ENCODE measurements at regions not wholly inside any gene's neighbourhood (a gene's known extent, or its start where the extent isn't known, plus 50 kb on each side); places are given as distances from the start of the nearest gene placed in this dataset.

DNA sequence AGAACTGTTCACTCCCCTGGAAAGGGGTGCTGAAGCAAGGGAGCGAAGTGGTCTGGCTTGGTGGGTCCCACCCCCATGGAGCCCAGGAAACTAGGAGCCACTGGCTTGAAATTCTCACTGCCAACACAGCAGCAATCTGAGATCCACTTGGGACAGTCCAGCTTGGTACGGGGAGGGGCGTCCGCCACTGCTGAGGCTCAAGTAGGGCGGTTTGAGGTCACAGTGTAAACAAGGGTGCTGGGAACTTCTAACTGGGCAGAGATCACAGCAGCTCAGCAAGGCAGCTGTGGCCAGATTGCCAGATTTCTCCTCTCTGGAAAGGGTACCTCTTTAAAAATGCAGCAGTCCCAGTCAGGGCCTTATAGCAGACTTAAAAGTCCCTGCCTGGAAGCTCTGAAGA is 53.9 kb upstream of the GALNTL6 start:
- no peak for DNase-seq

DNA sequence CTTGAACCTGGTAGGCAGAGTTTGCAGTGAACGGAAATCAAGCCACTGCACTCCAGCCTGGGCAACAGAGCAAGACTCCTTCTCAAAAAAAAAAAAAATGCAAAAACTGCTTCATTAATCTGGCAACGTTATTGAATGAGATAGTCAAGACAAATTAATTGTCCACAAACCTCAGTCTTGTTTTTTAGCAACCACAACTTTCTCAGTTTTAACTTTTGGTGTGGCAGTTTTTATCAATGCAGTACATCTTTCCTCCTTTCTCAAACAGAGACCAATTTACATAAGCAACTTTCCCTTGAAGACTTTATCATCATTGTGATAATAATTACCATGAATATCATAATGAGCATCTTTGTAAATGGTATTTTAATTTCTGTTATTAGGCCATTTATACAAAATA is 61.7 kb upstream of the GALNTL6 start:
- DNase-seq = no peak

DNA sequence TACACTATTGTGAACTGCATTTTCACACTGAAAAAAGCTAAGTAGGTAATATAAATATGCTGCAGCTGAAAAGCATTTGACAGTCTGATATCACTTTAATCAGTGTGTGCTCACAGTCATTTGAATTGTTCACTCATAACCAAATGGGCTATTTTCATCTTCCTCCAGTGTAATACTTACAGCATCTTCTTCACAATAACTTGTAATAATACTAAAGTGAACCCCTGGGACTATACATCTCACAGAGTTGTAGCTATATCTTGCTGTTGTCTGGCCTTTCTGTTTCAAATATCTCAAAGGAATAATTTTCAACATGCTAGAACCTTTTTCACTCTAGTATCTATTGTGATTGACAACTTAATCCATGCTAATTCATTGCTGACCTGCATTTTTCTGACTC is 66.8 kb upstream of the GALNTL6 start:
- DNase-seq = no peak

DNA sequence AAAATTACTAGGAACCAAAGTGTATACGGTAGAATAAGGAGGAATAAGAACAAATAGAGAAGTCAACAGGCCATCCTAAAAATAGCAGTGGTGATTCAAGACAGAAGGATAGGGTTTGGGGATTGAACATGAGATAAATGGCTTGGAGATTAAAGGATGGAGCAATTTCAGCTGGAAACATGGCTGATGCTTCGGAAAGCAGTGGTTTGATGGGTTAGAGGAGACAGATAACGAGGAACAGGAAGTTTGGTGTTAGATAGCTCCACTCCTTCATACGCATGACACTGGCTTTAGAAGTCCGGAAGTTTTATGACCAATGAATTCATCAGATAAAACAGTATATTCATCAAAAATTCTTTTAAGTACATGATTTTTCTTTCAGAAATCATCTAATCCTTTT is 70.8 kb upstream of the GALNTL6 start:
- no peak for DNase-seq

DNA sequence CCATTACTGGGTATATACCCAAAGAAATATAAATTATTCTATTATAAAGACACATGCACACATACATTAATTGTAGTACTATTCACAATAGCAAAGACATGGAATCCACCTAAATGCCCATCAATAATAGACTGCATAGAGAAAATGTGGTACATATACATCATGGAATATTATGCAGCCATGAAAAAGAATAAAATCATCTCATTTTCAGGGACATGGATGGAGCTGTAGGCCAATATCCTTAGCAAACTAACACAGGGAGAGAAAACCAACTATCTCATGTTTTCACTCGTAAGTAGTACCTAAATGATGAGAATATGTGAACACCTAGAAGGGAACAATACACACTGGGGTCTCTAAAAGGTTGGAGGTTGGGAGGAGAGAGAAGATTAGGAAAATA is 86.0 kb upstream of the GALNTL6 start:
- DNase-seq = no peak

DNA sequence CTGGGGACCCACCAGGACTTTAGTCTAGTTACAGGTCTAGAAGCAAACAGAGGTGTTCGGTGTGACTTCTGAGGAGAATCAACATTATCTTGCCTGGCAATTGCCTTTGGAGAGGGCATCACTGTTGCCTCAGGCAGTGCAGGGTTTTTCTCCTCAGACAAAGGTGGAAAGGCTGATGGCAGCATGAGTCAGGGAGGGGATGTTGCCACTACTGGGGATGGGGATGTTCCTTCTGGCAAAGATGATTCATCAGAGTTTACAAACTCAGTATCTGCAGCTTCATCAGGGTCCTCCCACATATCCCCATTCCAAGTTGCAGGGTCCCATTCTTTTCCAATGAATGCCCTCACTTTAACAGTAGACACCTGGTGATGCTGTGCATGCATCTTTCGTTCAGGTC is 91.3 kb upstream of the GALNTL6 start:
- DNase-seq = no peak

DNA sequence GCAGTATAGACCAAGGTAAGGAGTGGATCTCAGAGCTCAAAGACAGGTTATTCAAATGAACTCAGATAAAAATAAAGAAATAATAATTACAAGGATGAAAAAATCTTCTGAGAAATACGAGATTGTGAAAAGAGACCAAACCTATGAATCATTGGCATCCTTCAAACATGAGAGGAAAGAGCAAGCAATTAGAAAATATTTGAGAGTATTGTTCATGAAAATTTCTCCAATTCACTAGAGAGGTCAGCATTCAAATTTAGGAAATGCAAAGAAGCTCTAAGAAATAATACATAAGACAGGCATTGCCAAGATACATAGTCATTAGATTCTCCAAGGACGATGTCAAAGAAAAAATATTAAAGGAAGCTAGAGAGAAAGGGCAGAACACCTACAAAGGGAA is 93.5 kb upstream of the GALNTL6 start:
- no peak for DNase-seq

DNA sequence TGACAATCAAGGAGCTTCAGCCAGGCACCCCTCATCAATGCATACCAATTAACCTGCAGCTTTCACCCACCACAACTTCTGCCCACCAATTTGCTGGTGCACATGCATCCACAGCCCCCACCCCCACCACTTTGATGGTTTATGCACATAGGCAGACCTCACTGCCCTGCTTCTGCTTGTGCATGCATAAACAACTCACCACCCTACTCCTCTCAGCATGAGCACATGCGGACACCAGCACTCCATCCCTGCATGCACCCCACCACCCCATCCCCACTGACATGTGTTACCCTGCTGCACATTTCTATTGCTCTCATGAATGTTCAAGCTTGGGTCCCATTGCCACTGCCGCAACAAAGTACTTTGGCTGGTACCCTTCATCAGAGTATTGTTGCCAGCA is 94.5 kb upstream of the GALNTL6 start:
- DNase-seq = no peak

DNA sequence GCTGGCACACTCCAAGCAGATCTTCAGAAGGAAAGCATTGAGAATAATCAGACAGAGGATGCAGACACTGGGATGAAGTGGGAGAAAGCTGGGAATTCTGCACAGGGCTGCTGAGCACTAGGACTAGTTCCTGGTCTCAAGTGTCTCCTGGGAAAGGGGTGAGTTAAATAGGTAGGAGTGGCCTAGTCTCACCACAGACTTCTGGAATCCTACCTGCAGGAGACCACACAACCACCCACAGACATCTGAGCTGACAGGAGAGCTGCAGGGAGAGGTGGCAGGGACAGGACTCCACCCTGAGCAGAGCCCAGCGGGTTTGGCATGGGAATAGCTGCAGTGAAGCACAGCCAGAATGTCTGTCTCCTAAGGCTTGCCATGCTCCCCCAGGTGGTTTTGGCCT is 95.1 kb upstream of the GALNTL6 start:
- DNase-seq = no peak

DNA sequence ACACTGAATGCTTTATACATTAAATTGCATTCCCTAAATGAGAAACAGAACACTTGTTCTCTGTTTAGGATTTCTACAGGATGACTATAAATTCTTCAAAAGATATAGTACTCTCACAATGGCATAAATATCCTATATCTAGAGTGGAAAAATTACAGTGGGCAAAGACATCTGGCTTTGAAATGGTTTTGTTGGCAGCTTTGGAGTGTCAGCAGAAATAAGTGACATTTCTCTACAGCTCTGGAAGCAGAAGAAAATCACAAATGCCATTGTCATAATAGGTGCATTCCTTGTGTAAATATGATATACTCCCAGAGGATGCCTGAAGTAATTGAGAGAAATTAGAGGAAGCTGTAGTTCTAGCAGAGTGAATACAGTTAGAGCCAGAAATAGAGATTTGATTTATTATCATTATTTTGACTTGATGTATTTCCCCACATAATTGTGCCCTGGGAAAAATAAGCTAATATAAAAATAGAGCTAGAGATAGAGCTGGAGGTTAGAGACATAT is 95.9 kb upstream of the GALNTL6 start:
- DNase-seq = no peak

DNA sequence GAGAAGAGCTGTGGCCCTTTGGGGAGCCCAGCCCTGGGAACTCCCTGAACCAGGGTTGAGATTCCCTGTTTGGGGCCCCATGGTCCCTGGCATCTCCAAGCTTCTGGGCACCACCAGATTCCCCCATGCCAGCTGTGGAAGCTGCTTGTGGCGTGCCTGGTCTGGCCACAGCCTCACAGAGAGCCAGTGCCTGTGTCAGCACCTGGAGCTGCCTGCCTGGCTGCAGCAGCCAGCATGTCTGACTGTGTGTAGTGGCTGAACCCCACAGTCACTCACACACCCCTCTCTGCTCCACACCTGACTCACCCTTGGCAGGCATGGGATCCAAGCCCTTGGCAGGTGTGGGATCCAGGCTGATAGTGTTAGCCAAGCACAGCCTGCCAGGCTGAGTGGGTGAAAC is 97.2 kb upstream of the GALNTL6 start:
- DNase-seq = no peak

DNA sequence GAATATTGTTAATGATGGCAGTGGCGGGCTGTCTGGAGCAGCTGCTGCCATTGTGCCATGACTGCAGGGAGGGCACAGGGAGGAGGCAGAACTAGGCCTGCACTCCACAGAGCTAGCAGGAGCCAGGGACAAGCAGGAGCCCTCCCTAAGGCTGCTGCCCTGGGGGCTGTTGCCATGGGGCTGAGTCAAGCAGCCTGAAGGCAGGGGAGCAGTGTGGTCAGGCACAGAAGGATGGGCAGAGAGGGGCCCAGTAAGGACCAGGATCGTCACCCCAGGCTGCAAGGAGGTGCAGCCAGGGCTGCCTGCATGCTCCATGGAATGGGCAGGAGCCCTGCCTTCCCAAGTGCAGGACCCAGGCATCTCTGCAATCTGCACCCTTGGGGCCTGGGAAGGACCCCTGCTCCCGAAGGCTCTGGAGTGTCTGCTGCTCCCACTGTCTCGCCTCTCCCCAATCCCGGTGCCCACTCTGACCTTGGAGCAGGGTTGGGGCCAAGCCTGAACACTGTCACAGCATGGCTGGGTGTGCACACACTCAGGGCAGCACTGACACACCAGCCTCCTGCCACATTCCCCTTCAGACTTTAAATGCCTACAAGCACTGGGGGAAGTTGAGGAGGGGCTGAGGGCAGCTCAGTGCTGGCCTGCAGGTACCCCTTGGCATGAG is 98.3 kb upstream of the GALNTL6 start:
- DNase-seq = no peak

DNA sequence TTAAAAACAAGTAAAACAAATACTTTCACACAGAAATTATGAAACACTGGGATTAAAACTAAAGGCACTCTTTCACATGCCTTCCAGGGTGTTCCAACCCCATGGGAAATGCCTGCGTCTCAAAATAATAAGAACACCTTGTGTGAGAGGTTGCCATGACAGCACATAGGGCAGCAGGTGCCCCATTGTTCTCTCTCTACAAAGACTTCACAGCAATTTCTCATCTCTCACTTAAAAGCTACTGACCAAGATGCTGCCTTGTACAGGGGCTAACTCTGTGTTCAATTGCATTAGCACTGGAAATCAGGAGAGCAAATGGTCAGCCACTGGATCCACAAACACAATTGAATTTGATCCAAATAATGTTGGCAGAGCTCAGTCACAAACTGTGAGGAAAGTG is 102.5 kb upstream of the GALNTL6 start:
- no peak for DNase-seq

DNA sequence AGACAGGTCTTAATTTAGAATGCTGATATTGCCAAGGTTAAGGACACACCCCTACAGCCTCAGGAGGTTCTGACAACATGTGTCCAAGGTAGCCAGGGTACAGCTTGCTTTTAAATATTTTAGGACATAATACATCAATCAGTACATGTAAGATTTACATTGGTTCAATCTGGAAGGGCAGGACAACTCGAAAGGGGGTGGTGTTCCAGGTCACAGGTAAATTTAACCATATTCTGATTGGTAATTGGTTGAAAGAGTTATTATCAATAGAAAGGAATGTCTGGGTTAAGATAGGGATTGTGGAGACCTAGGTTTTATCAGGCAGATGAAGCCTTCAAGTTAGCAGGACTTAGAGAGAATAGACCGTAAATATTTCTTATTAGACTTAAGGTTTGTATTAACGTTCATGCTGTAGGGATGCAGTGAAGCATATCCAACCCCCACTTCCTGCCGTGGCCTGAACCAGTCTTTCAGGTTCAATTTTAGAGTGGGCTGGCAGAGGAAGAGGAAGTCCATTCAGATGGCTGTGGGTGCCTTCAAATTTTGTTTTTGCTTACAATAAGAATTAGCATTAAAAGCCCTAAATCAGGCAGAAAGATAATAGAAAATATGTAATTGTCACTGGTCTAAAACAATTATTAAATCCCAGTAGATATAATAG is 136.5 kb upstream of the GALNTL6 start:
- no peak for DNase-seq

DNA sequence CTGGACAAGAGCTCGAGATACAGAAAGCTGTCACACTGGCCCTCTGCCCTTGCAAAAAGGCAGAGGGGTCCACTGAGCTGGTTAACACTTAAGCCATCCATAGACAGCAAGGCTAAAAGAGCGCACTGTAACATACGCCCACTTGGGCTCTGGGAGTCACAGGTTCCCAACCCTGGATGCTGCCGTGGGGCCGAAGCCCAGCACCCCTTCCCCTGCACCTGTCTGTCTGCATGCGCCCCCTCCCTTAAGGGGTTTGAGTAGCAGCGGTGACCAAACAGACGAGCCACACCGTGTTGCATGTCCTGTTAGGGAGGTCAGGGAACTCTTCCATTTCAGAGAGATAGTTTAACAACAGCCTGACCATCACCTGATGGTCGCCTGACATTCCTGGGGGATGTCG is 138.4 kb upstream of the GALNTL6 start:
- no peak for DNase-seq

DNA sequence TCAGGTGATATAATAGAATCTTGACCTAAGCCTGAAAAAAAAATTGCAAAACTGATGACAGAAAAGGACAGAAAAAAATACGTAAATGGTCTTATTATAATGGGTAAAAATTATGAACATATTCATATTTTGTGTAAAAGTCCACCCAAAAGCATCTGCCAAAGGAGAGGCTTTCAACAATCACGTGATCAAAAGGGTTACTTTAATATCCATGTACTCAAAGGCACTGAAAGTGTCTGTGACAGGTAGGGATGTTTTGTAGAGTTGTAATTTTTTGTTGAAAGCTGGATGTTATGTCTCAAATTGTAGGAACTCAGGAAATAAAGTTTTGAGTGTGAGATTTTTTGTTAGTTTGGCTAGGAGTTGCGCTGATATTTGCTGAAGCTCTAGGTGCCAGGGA is 144.8 kb upstream of the GALNTL6 start:
- DNase-seq = no peak

DNA sequence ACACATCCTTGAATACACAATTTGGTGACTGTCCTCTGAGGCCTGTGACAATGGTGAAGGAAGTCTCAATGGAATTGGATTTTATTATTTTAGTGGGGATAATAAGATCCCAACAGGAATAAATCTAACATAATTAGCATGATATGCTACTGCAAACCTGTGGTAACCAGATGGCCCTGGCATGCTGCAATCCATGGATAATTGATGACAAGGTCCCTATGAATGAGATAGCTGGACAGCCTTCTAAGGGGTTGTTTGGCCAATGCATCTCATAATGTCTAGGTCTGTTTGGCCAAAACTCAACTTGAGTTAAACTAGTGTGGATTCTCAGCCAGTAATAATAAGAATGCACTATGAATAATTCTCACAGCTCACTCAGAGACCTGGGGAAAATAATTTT is 145.3 kb upstream of the GALNTL6 start:
- DNase-seq = no peak

DNA sequence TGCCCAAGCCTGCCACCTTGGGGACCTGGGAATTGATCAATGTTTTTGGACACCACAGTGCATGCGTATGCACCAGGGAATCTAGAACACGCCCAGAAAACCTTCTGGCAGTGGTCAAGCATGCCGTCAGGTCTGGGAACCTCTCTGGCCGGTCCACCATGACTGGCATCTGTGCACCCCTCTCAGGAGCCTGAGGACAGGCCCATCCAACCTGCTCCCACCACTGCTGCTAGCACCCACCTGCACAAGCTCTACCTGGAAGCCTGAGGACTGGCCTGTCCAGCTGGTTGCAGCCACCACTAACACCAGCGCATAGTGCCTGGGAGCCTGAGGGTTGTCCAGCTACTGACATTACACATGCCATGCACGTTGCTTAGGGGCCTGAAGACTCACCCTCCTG is 162.1 kb upstream of the GALNTL6 start:
- DNase-seq = no peak

DNA sequence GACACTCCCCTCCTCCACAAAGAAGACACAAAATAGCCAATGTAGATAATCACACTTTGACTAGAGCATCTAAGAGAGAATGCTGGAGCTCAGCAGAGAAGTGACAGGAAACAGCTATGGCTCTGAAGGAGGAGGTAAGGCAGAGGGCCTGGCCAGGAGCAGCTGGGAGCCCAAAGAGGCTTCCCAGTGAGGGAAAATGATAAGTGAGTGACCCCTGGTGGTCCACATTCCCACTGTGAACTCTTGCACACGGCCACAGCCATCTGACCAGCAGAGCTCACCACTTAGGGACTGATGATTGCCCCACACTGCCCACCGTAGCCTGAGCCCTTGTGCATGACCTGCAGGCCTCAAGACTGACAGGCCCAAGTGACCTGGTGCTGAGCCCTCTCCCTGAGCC is 162.7 kb upstream of the GALNTL6 start:
- DNase-seq = no peak

DNA sequence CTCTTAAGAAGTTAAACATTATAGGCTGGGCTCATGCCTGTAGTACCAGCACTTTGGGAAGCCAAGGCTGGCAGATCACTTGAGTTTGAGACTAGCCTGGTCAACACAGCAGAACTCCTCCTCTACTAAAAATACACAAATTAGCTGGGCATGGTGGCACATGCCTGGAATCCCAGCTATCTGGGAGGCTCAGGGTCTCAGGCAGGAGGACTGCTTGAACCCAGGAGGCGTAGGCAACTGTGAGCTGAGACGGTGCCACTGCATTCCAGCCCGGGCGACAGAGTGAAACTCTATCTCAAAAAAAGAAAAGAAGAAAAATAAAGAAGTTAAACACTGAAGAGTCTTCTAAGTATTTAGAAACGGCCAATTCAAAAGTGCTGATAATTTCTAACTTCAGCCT is 164.3 kb upstream of the GALNTL6 start:
- DNase-seq = no peak

DNA sequence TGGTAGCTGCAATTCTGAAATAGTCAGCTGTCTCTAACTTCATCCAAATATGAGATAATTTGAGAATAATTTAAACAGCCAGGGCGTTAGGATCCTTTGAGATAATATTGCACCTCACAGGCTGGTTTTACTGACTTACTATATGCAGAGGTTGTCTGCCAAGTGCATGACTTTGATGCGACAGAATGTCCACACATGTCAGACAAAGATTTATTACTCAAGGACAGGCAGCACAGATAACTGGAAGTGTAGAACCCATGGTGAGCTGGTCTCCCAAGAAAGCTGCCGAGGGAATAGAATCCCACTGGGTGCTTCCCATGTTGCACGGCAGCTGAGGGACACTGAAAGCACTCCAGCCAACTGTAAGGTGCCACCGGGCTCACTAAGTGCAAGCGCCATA is 166.2 kb upstream of the GALNTL6 start:
- DNase-seq = no peak

DNA sequence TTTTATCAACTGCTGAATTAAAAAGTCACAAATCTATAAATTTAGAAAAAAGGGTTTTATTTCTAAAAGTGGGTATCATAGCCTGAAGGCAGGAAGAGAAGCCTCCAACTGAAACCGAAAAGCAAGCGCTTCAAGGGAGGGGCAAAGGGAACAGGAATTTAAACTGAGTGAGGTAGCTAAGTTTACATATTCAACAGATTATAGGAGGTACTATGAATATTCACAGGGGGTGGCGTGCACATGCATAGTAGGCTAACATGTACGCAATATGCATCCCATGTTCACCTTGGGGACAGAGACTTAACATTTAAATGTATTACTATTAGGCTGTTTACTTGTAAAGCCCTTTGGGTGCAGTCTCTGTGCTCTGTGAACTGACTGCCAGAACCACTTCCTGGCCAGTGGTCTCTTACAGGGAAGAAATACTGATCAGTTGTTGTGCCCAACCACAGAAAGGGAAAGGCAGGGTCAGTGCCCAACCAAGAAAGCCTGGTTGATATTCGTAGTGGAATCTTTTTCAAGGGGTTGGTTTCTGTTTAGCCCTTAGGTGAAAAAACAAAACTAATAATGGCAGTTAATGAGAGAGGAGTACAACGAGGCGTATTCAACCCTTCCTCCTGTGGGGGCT is 168.7 kb upstream of the GALNTL6 start:
- DNase-seq = no peak

DNA sequence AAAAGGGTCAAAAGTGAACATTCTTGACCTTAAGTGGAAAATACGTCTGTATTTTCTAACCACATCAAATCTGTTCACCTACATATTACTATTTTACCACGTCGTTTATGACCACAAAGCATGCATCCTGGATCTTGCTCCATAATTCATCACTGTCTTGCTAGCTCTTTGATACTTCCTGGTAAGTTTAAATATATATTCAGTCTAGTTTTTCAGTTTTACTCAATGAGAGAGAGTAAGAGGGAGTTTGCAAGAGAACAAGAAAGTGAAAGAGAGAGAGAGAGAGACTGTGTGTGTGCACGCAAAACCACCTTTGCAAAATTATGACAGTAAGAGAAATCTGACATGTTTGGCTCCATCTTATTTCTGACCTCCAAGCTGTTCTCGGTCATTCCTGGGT is 173.7 kb upstream of the GALNTL6 start:
- no peak for DNase-seq

DNA sequence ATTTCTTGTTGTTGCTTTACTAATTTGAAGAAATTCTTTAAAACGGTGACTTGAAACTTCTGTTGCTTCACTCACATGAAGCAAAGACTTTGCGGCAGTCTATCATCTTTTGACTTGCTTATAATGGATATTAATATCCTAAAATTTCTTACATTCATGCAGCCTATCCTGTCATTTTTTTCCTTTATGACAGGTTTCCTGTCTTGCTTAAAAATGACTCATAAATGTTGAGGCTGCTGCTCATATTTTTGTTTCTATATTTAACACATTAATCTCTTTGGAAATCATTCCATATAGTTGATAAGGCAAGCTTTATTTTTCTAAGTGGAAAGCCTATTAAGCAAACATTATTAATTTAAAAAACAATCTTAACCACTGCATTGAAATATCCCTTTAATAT is 176.6 kb upstream of the GALNTL6 start:
- DNase-seq = no peak

DNA sequence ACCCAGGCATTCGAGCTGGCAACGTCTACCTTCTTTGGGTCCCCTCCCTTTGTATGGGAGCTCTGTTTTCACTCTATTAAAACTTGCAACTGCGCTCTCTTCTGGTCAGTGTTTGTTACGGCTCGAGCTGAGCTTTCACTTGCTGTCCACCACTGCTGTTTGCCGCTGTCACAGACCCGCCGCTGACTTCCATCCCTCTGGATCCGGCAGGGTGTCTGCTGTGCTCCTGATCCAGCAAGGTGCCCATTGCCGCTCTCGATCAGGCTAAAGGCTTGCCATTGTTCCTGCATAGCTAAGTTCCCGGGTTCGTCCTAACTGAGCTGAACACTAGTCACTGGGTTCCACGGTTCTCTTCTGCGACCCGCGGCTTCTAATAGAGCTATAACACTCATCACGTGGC is 183.5 kb upstream of the GALNTL6 start:
- no peak for DNase-seq
